HCT116 (cell line): ENCODE measurements at regions not wholly inside any gene's neighbourhood (a gene's known extent, or its start where the extent isn't known, plus 50 kb on each side); places are given as distances from the start of the nearest gene placed in this dataset.

ENCODE experiments used
- ATAC-seq: fragments of 200-7000 bp; cut with Tn5 transposase; 2 replicates; pipeline ENCODE4 v1.9.1; 2020; ENCODE audit warnings: mild to moderate bottlenecking, moderate library complexity
- BruUV-seq: library from RNA; stranded (reverse); fragments of 400-500 nt; replicated peaks from 2 replicates; lab custom pipeline; 2021; lab: Mats Ljungman, UMichigan
- CTCF ChIA-PET: fragments of 300-600 bp; sonication (Branson Sonifier 250); formaldehyde crosslinking; loops from one replicate; lab custom pipeline; 2021; ENCODE audit warnings: antibody characterized with exemption; lab: Charles Lee
- POLR2A ChIA-PET: fragments of 300-600, 350-600 bp; sonication (Branson Sonifier 250); formaldehyde crosslinking; loops from one replicate; lab custom pipeline; 2021; ENCODE audit warnings: antibody characterized with exemption; lab: Charles Lee
- RAD21 ChIA-PET, 2 experiments: fragments of 300-600 bp; sonication (Branson Sonifier 250); formaldehyde crosslinking; loops; one replicate each; lab custom pipeline; 2023; ENCODE audit warnings: low total read pairs in 2 of 2; ENCODE audit not compliant: uncharacterized antibody in 2 of 2, unreplicated experiment in 2 of 2, low non-redundant PET in 1 of 2; lab: Charles Lee
- DNase-seq: peaks from one replicate; pipeline ENCODE4 v3.0.0-alpha.2; 2010; ENCODE audit warnings: low read depth, low spot score
- H2AFZ ChIP-seq: fragments of 200-600 bp; shearing (Covaris generic), sonication (generic); 2 replicates; pipeline ENCODE4 v1.6.1; 2017; ENCODE audit warnings: low read depth, mixed run types, mixed read lengths, antibody characterized with exemption, low read length; ENCODE audit not compliant: poor library complexity, severe bottlenecking
- H3K27ac ChIP-seq: 2 replicates; pipeline ENCODE4 v1.5.1; 2012; ENCODE audit warnings: low read depth, low read length
- H3K27me3 ChIP-seq: fragments of 200-600 bp; sonication (generic); 2 replicates; pipeline ENCODE4 v1.6.1; 2016; ENCODE audit warnings: mixed run types, low read length, mixed read lengths; ENCODE audit not compliant: insufficient read depth
- H3K36me3 ChIP-seq, 2 experiments: fragments of 200-500 bp in 1 of 2; fragments of 200-600 bp in 1 of 2; sonication (Bioruptor generic) in 1 of 2; sonication (generic) in 1 of 2; 2 replicates each; pipeline versions ENCODE4 v1.5.1 to v1.6.1; 2014 to 2016; ENCODE audit warnings: low read length in 2 of 2, inconsistent platforms in 1 of 2, mixed read lengths in 1 of 2, mixed run types in 1 of 2; ENCODE audit not compliant: insufficient read depth in 2 of 2, control insufficient read depth in 1 of 2
- H3K4me1 ChIP-seq, 2 experiments: fragments of 200-600 bp in 1 of 2; sonication (generic) in 1 of 2; 2 replicates each; pipeline versions ENCODE4 v1.5.1 to v1.6.1; 2012 to 2017; ENCODE audit warnings: low read length in 2 of 2, inconsistent platforms in 1 of 2, mild to moderate bottlenecking in 1 of 2, mixed read lengths in 1 of 2, mixed run types in 1 of 2, moderate library complexity in 1 of 2; ENCODE audit not compliant: insufficient read depth in 2 of 2, control insufficient read depth in 1 of 2
- H3K4me2 ChIP-seq: fragments of 200-600 bp; sonication (generic); 2 replicates; pipeline ENCODE4 v1.6.1; 2017; ENCODE audit warnings: mixed run types, low read length, mixed read lengths
- H3K4me3 ChIP-seq, 2 experiments: fragments of 200-600 bp in 1 of 2; sonication (generic) in 1 of 2; replicated peaks in 1 of 2; 2 replicates each; pipeline ENCODE4 v1.5.1; 2011 to 2016; ENCODE audit warnings: low read length in 2 of 2, control low read depth in 1 of 2, low read depth in 1 of 2, mild to moderate bottlenecking in 1 of 2, mixed read lengths in 1 of 2, mixed run types in 1 of 2
- H3K79me2 ChIP-seq: fragments of 200-600 bp; sonication (generic); 2 replicates; pipeline ENCODE4 v1.6.1; 2017; ENCODE audit warnings: mild to moderate bottlenecking, mixed run types, low read length, moderate library complexity, mixed read lengths; ENCODE audit not compliant: insufficient read depth
- H3K9ac ChIP-seq: fragments of 200-600 bp; sonication (generic); 2 replicates; pipeline ENCODE4 v1.6.1; 2016; ENCODE audit warnings: low read length, mixed read lengths
- H3K9me2 ChIP-seq: fragments of 200-600 bp; sonication (generic), shearing (Covaris generic); 2 replicates; pipeline ENCODE4 v1.6.1; 2017; ENCODE audit warnings: mixed run types, mild to moderate bottlenecking, moderate library complexity; ENCODE audit not compliant: insufficient read depth
- H3K9me3 ChIP-seq, 2 experiments: fragments of 200-500 bp in 1 of 2; fragments of 200-600 bp in 1 of 2; sonication (Bioruptor generic) in 1 of 2; sonication (generic) in 1 of 2; 2 replicates each; pipeline ENCODE4 v1.6.1; 2014 to 2017; ENCODE audit warnings: low read length in 2 of 2, mixed read lengths in 2 of 2, inconsistent platforms in 1 of 2, low read depth in 1 of 2, mild to moderate bottlenecking in 1 of 2, mixed run types in 1 of 2, moderate library complexity in 1 of 2; ENCODE audit not compliant: control insufficient read depth in 1 of 2, insufficient read depth in 1 of 2
- H4K20me1 ChIP-seq: fragments of 200-600 bp; sonication (generic), shearing (Covaris generic); 2 replicates; pipeline ENCODE4 v1.6.1; 2017; ENCODE audit warnings: mixed run types, mild to moderate bottlenecking, moderate library complexity; ENCODE audit not compliant: insufficient read depth
- ATF3 ChIP-seq: IDR thresholded peaks from 2 replicates; pipeline ENCODE4 v1.6.1; 2012
- CBX3 ChIP-seq: IDR thresholded peaks from 2 replicates; pipeline ENCODE4 v1.6.1; 2012; ENCODE audit warnings: low read depth
- CTCF ChIP-seq, 3 experiments: fragments of 200-600 bp in 1 of 3; sonication (generic) in 1 of 3; IDR thresholded peaks in 2 of 3; conservative IDR thresholded peaks in 1 of 3; 2 replicates each; pipeline ENCODE4 v1.5.1; 2012 to 2017; ENCODE audit warnings: low read depth in 2 of 3, low read length in 2 of 3, antibody characterized with exemption in 1 of 3, borderline replicate concordance in 1 of 3, control low read depth in 1 of 3, mild to moderate bottlenecking in 1 of 3, mixed read lengths in 1 of 3, mixed run types in 1 of 3, moderate library complexity in 1 of 3; ENCODE audit not compliant: insufficient read depth in 1 of 3
- EGR1 ChIP-seq: IDR thresholded peaks from 2 replicates; pipeline ENCODE4 v1.6.1; 2012; ENCODE audit warnings: low read depth
- ELF1 ChIP-seq: IDR thresholded peaks from 2 replicates; pipeline ENCODE4 v1.6.1; 2012; ENCODE audit warnings: low read depth, borderline replicate concordance
- EZH2 ChIP-seq: fragments of 200-600 bp; sonication (generic); IDR thresholded peaks from 2 replicates; pipeline ENCODE4 v1.6.1; 2017; ENCODE audit warnings: antibody characterized with exemption, mixed run types
- EZH2phosphoT487 ChIP-seq: fragments of 200-600 bp; IDR thresholded peaks from 2 replicates; pipeline ENCODE4 v1.6.1; 2018; ENCODE audit warnings: antibody characterized with exemption, borderline replicate concordance
- FOSL1 ChIP-seq: IDR thresholded peaks from 2 replicates; pipeline ENCODE4 v1.6.1; 2012; ENCODE audit warnings: low read depth
- JUND ChIP-seq: IDR thresholded peaks from 2 replicates; pipeline ENCODE4 v1.6.1; 2012
- MAX ChIP-seq: IDR thresholded peaks from 2 replicates; pipeline ENCODE4 v1.6.1; 2012
- POLR2A ChIP-seq: IDR thresholded peaks from 2 replicates; pipeline ENCODE4 v1.7.0; 2011; ENCODE audit warnings: borderline replicate concordance; ENCODE audit not compliant: insufficient read depth, insufficient read length; ENCODE audit errors: extremely low read depth
- POLR2AphosphoS5 ChIP-seq: IDR thresholded peaks from 2 replicates; pipeline ENCODE4 v1.6.1; 2011; ENCODE audit warnings: mild to moderate bottlenecking, low read depth, low read length, moderate library complexity
- REST ChIP-seq: IDR thresholded peaks from 2 replicates; pipeline ENCODE4 v1.6.1; 2012; ENCODE audit warnings: low read depth
- SIN3A ChIP-seq: IDR thresholded peaks from 2 replicates; pipeline ENCODE4 v1.6.1; 2012; ENCODE audit warnings: low read depth
- SP1 ChIP-seq: IDR thresholded peaks from 2 replicates; pipeline ENCODE4 v1.6.1; 2012; ENCODE audit warnings: low read depth
- SRF ChIP-seq: IDR thresholded peaks from 2 replicates; pipeline ENCODE4 v1.6.1; 2012; ENCODE audit warnings: low read depth
- TCF7L2 ChIP-seq: IDR thresholded peaks from 2 replicates; pipeline ENCODE4 v1.7.0; 2011; ENCODE audit warnings: borderline replicate concordance, inconsistent platforms; ENCODE audit not compliant: insufficient read depth, insufficient read length; ENCODE audit errors: extremely low read depth
- YY1 ChIP-seq: IDR thresholded peaks from 2 replicates; pipeline ENCODE4 v1.6.1; 2011; ENCODE audit warnings: low read length, low read depth, moderate library complexity, mild to moderate bottlenecking; ENCODE audit not compliant: insufficient replicate concordance; ENCODE audit errors: extremely low read depth
- ZFX ChIP-seq: fragments of 450-650 bp; IDR thresholded peaks from 2 replicates; pipeline ENCODE4 v1.6.1; 2017
- intact Hi-C: fragments of 100-400 bp; cut with micrococcal nuclease; formaldehyde crosslinking; loops from 2 replicates; pipeline ENCODE4 v1.10.0; 2022

- CTCF ChIA-PET: no interaction called here
- no peaks in the 10 kb centered on the region for H3K27me3 ChIP-seq
- no TSS peak for BruUV-seq
Measured at GRCh38 chr13:33528896-33529295, 243.3 kb upstream of the STARD13 start.

GRCh38 chr13:33531484-33531883, 245.9 kb upstream of the STARD13 start:
- intact Hi-C loops: no loop called here
- no TSS peak for BruUV-seq
- POLR2A ChIA-PET: no interaction called here
- Histone ChIP-seq H3K4me3 (no peak overlapping the region), H4K20me1 (no peaks in the 10 kb centered on the region), H3K9ac (no peak overlapping the region), H3K27me3 (no peaks in the 10 kb centered on the region), H3K4me1 (no peaks in the 10 kb centered on the region), H3K9me3 (no peaks in the 10 kb centered on the region), H3K9me2 (0 out of 2 replicates have a peak, but pooled peaks cover 3% of the 10 kb centered on the region), H3K36me3 (no peaks in the 10 kb centered on the region), H3K4me2 (no peak overlapping the region), H2AFZ (no peak overlapping the region), H3K79me2 (no peaks in the 10 kb centered on the region), H3K27ac (no peak overlapping the region)
- DNase-seq (no peak), ATAC-seq (no peak)
- RAD21 ChIA-PET: no interaction called here
- CTCF ChIA-PET: no interaction called here
- TF ChIP-seq SRF (no peak), CBX3 (no peak), SP1 (no peak), EZH2phosphoT487 (no peak), ATF3 (no peak), EZH2 (no peak), JUND (no peak), SIN3A (no peak), REST (no peak), CTCF (IDR thresholded peaks at IDR 0.05 in 2 of 3, conservative IDR thresholded peaks at IDR 0.05 in 1 of 3; ENCODE audit: borderline replicate concordance in 1 of 3, insufficient read depth in 1 of 3, low read depth in 2 of 3, low read length in 2 of 3) (no peak), YY1 (no peak), FOSL1 (no peak), POLR2A (no peak)

More at GRCh38 chr13:33528896-33529295, 243.3 kb upstream of the STARD13 start:
- Histone ChIP-seq H3K4me3 (no peak overlapping the region), H3K79me2 (no peaks in the 10 kb centered on the region), H3K36me3 (no peaks in the 10 kb centered on the region), H3K9me3 (no peaks in the 10 kb centered on the region), H2AFZ (no peak overlapping the region), H4K20me1 (no peaks in the 10 kb centered on the region), H3K9ac (no peak overlapping the region), H3K9me2 (0 out of 2 replicates have a peak, but pooled peaks cover 3% of the 10 kb centered on the region), H3K4me1 (no peaks in the 10 kb centered on the region), H3K27ac (no peak overlapping the region), H3K4me2 (no peak overlapping the region)
- POLR2A ChIA-PET: no interaction called here
- ATAC-seq: no peak
- RAD21 ChIA-PET: no interaction called here
- DNase-seq: no peak
- TF ChIP-seq MAX (no peak), ZFX (no peak), POLR2AphosphoS5 (no peak), ELF1 (no peak), TCF7L2 (no peak), EZH2 (no peak), EZH2phosphoT487 (no peak), JUND (no peak), EGR1 (no peak)
- intact Hi-C loops: no loop called here
